GM12878 (cell line): ENCODE measurements at regions not wholly inside any gene's neighbourhood (a gene's known extent, or its start where the extent isn't known, plus 50 kb on each side); places are given as distances from the start of the nearest gene placed in this dataset.

Experiments used
- BRCA1 ChIP-seq: IDR thresholded peaks from 2 replicates; pipeline ENCODE4 v1.6.1; 2011; ENCODE audit warnings: low read depth, low read length, improper control_type of control experiment
- CBX5 ChIP-seq: sonication (generic); IDR thresholded peaks from 2 replicates; pipeline ENCODE4 v1.6.1; 2016; ENCODE audit warnings: low read depth, moderate library complexity, mild to moderate bottlenecking, inconsistent platforms
- CEBPZ ChIP-seq: fragments of 150-350 bp; IDR thresholded peaks from 2 replicates; pipeline ENCODE4 v1.6.1; 2016; ENCODE audit warnings: low read depth, low read length
- EP300 ChIP-seq, 2 experiments: fragments of 150-350 bp in 1 of 2; IDR thresholded peaks; 2 replicates each; pipeline ENCODE4 v1.6.1; 2011 to 2012; ENCODE audit warnings: low read depth in 2 of 2, low read length in 2 of 2, borderline replicate concordance in 1 of 2, improper control_type of control experiment in 1 of 2, inconsistent platforms in 1 of 2; ENCODE audit not compliant: control insufficient read depth in 1 of 2
- HDAC2 ChIP-seq: fragments of 200-600 bp; sonication (generic); IDR thresholded peaks from 2 replicates; pipeline ENCODE4 v1.6.1; 2017
- KLF5 ChIP-seq: fragments of 450-650 bp; IDR thresholded peaks from 2 replicates; pipeline ENCODE4 v1.6.1; 2014; ENCODE audit warnings: mild to moderate bottlenecking; ENCODE audit not compliant: partially characterized antibody
- MTA2 ChIP-seq: fragments of 450-650 bp; IDR thresholded peaks from 2 replicates; pipeline ENCODE4 v1.6.1; 2016; ENCODE audit warnings: low read depth, mild to moderate bottlenecking, moderate library complexity
- RB1 ChIP-seq: fragments of 450-650 bp; formaldehyde crosslinking; IDR thresholded peaks from 2 replicates; pipeline ENCODE4 v1.6.1; 2017; ENCODE audit warnings: mild to moderate bottlenecking, borderline replicate concordance
- SMC3 ChIP-seq: IDR thresholded peaks from 2 replicates; pipeline ENCODE4 v1.6.1; 2011; ENCODE audit warnings: low read length, improper control_type of control experiment, borderline replicate concordance
- SUPT20H ChIP-seq: IDR thresholded peaks from 2 replicates; pipeline ENCODE4 v1.6.1; 2011; ENCODE audit warnings: low read depth, mild to moderate bottlenecking, low read length, moderate library complexity, borderline replicate concordance; ENCODE audit not compliant: control insufficient read depth
- TAF1 ChIP-seq: IDR thresholded peaks from 2 replicates; pipeline ENCODE4 v1.6.1; 2011; ENCODE audit warnings: mild to moderate bottlenecking, low read depth, low read length, borderline replicate concordance
- USF1 ChIP-seq: IDR thresholded peaks from 2 replicates; pipeline ENCODE4 v1.6.1; 2011; ENCODE audit warnings: borderline replicate concordance, low read depth, mild to moderate bottlenecking, moderate library complexity, mixed read lengths, low read length; ENCODE audit not compliant: insufficient read depth; ENCODE audit errors: extremely low read length
- ZSCAN29 ChIP-seq: fragments of 450-650 bp; IDR thresholded peaks from 2 replicates; pipeline ENCODE4 v1.6.1; 2017; ENCODE audit warnings: mild to moderate bottlenecking, moderate library complexity

- TF ChIP-seq CEBPZ (no peak), SUPT20H (no peak), RB1 (no peak), KLF5 (no peak), MTA2 (no peak), ZSCAN29 (no peak), TAF1 (no peak), SMC3 (no peak), CBX5 (no peak), BRCA1 (no peak), EP300 (IDR thresholded peaks at IDR 0.05; ENCODE audit: borderline replicate concordance in 1 of 2, control insufficient read depth in 1 of 2, low read depth in 2 of 2, low read length in 2 of 2) (no peak), USF1 (no peak), HDAC2 (no peak)
Measured at GRCh38 chr5:105168806-105169205, 1606.2 kb upstream of the NUDT12 start (continued).
